ENCODE measurements at regions not wholly inside any gene's neighbourhood (a gene's known extent, or its start where the extent isn't known, plus 50 kb on each side); places are given as distances from the start of the nearest gene placed in this dataset.

GRCh38 chr7:17687361-17687760 lies 252.9 kb downstream of the SNX13 start:
- Histone ChIP-seq H3K4me3 (ENCODE audit: low read length) (no peak overlapping the region), H3K4me1 (ENCODE audit: low read length) (peaks cover 16% of the 10 kb centered on the region), H3F3A (ENCODE audit: insufficient read depth, low read length) (peaks cover 11% of the 10 kb centered on the region; the same call in 1 of the 2 replicates), H3K9me3 (replicated peaks; ENCODE audit: insufficient read depth, low read length) (no peaks in the 10 kb centered on the region), H3K9ac (ENCODE audit: low read length) (no peak overlapping the region), H3K4me2 (ENCODE audit: low read depth, low read length) (no peak overlapping the region), H3K9me2 (replicated peaks; ENCODE audit: insufficient read depth, low read length) (no peaks in the 10 kb centered on the region), H3K79me2 (ENCODE audit: low read length) (no peaks in the 10 kb centered on the region), H3K36me3 (replicated peaks; ENCODE audit: insufficient read depth, low read length) (no peaks in the 10 kb centered on the region), H3K27me3 (replicated peaks; ENCODE audit: insufficient read depth, low read length) (no peaks in the 10 kb centered on the region), H3K27ac (ENCODE audit: low read length) (no peak overlapping the region), H2AFZ (ENCODE audit: low read length) (no peak overlapping the region), H4K20me1 (ENCODE audit: insufficient read depth, low read length) (no peaks in the 10 kb centered on the region)
- no peak for DNase-seq
- no peak for TF ChIP-seq EZH2phosphoT487 (IDR thresholded peaks at IDR 0.05; ENCODE audit: low read length)

DNA sequence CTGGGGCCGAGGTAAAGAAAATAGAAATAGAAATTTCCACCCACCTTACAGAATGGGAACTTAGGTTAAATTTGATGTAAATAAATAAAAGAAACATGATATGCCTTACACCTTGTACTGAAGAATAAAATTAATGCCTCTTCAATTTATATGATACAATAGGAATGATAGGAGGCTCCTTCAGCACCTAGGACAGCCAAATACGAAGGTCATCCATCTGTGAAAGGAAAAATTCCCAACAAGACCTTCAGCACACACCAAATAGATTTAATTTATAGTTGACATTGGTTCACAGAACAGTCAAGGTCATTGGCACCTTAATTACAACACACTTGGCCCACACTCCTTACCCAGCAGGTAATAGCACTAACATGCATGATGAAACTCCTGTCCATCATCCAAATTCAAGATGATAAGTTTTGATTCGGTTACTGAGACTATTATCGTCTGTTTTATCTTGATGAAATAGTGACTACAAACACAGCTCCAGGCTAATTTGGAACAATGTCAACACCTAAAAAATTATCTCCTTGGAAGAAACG lies 250.9 kb downstream of the SNX13 start:
- peaks cover 11% of the 10 kb centered on the region; the same call in 1 of the 2 replicates for H3F3A ChIP-seq (ENCODE audit: insufficient read depth, low read length)
- no peaks in the 10 kb centered on the region for H3K79me2 ChIP-seq (ENCODE audit: low read length)
- H2AFZ ChIP-seq (ENCODE audit: low read length) = no peak overlapping the region
- H3K27ac ChIP-seq (ENCODE audit: low read length) = peak overlapping the region; percentile 54; the same call in 1 of the 2 replicates
- H3K9me2 ChIP-seq (replicated peaks; ENCODE audit: insufficient read depth, low read length) = no peaks in the 10 kb centered on the region
- H3K4me1 ChIP-seq (ENCODE audit: low read length) = peaks cover 16% of the 10 kb centered on the region
- no peaks in the 10 kb centered on the region for H3K36me3 ChIP-seq (replicated peaks; ENCODE audit: insufficient read depth, low read length)
- no peak overlapping the region for H3K9ac ChIP-seq (ENCODE audit: low read length)
- no peaks in the 10 kb centered on the region for H3K27me3 ChIP-seq (replicated peaks; ENCODE audit: insufficient read depth, low read length)
- H3K4me2 ChIP-seq (ENCODE audit: low read depth, low read length) = peak overlapping the region; percentile 67
- no peaks in the 10 kb centered on the region for H3K9me3 ChIP-seq (replicated peaks; ENCODE audit: insufficient read depth, low read length)
- TF ChIP-seq EZH2 (optimal IDR thresholded peaks at IDR 0.05; ENCODE audit: low read depth, low read length) = no peak
- TF ChIP-seq EZH2phosphoT487 (IDR thresholded peaks at IDR 0.05; ENCODE audit: low read length) = no peak
- TF ChIP-seq, protein P1, sequence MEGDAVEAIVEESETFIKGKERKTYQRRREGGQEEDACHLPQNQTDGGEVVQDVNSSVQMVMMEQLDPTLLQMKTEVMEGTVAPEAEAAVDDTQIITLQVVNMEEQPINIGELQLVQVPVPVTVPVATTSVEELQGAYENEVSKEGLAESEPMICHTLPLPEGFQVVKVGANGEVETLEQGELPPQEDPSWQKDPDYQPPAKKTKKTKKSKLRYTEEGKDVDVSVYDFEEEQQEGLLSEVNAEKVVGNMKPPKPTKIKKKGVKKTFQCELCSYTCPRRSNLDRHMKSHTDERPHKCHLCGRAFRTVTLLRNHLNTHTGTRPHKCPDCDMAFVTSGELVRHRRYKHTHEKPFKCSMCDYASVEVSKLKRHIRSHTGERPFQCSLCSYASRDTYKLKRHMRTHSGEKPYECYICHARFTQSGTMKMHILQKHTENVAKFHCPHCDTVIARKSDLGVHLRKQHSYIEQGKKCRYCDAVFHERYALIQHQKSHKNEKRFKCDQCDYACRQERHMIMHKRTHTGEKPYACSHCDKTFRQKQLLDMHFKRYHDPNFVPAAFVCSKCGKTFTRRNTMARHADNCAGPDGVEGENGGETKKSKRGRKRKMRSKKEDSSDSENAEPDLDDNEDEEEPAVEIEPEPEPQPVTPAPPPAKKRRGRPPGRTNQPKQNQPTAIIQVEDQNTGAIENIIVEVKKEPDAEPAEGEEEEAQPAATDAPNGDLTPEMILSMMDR (IDR thresholded peaks at IDR 0.05; ENCODE audit: low read length) = no peak
- peak overlapping the region; percentile 7; the same call in 1 of the 2 replicates for H3K4me3 ChIP-seq (ENCODE audit: low read length)
- no peak for DNase-seq
- no peaks in the 10 kb centered on the region for H4K20me1 ChIP-seq (ENCODE audit: insufficient read depth, low read length)

GRCh38 chr7:17690030-17690429 lies 250.3 kb downstream of the SNX13 start:
- H3K9ac ChIP-seq (ENCODE audit: low read length) = no peak overlapping the region
- H3K27me3 ChIP-seq (replicated peaks; ENCODE audit: insufficient read depth, low read length) = no peaks in the 10 kb centered on the region
- H4K20me1 ChIP-seq (ENCODE audit: insufficient read depth, low read length) = no peaks in the 10 kb centered on the region
- no peaks in the 10 kb centered on the region for H3K9me3 ChIP-seq (replicated peaks; ENCODE audit: insufficient read depth, low read length)
- H3K79me2 ChIP-seq (ENCODE audit: low read length) = no peaks in the 10 kb centered on the region
- H3K27ac ChIP-seq (ENCODE audit: low read length) = peak overlapping the region; percentile 54; the same call in 1 of the 2 replicates
- H2AFZ ChIP-seq (ENCODE audit: low read length) = peak overlapping the region; percentile 47
- peaks cover 16% of the 10 kb centered on the region for H3K4me1 ChIP-seq (ENCODE audit: low read length)
- H3F3A ChIP-seq (ENCODE audit: insufficient read depth, low read length) = peaks cover 11% of the 10 kb centered on the region; the same call in 1 of the 2 replicates
- peak overlapping the region; percentile 7; the same call in 1 of the 2 replicates for H3K4me3 ChIP-seq (ENCODE audit: low read length)
- DNase-seq = peak; percentile 79
- TF ChIP-seq, protein P1 (IDR thresholded peaks at IDR 0.05; ENCODE audit: low read length) = no peak
- TF ChIP-seq EZH2phosphoT487 (IDR thresholded peaks at IDR 0.05; ENCODE audit: low read length) (no peak), EZH2 (optimal IDR thresholded peaks at IDR 0.05; ENCODE audit: low read depth, low read length) (no peak)
- H3K9me2 ChIP-seq (replicated peaks; ENCODE audit: insufficient read depth, low read length) = no peaks in the 10 kb centered on the region
- H3K4me2 ChIP-seq (ENCODE audit: low read depth, low read length) = peak overlapping the region; percentile 67
- H3K36me3 ChIP-seq (replicated peaks; ENCODE audit: insufficient read depth, low read length) = no peaks in the 10 kb centered on the region

DNA sequence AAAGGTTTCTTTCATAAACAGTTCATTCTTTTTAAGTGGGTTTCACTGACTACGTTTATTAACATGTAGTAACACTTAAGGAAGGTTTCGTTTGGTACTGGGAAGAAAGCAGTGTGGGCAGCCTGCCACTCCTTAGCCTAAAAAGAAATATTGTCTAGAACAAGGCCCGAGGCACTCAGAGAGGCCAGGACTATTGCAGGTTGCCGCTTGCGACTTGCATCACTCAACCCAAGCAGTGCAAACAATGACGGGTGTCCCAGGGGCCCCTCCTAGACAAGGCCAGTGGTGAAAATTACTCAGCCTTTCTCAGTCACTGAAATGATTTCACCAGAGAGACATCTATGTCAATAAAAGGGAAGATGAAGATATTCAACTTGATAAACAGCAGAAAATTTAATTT lies 243.9 kb downstream of the SNX13 start:
- Histone ChIP-seq H3F3A (ENCODE audit: insufficient read depth, low read length) (no peaks in the 10 kb centered on the region), H3K9me2 (replicated peaks; ENCODE audit: insufficient read depth, low read length) (no peaks in the 10 kb centered on the region), H3K27me3 (replicated peaks; ENCODE audit: insufficient read depth, low read length) (no peaks in the 10 kb centered on the region), H3K9ac (ENCODE audit: low read length) (no peak overlapping the region), H3K4me2 (ENCODE audit: low read depth, low read length) (no peak overlapping the region), H3K9me3 (replicated peaks; ENCODE audit: insufficient read depth, low read length) (no peaks in the 10 kb centered on the region), H3K4me1 (ENCODE audit: low read length) (no peaks in the 10 kb centered on the region), H3K36me3 (replicated peaks; ENCODE audit: insufficient read depth, low read length) (no peaks in the 10 kb centered on the region), H4K20me1 (ENCODE audit: insufficient read depth, low read length) (no peaks in the 10 kb centered on the region), H3K4me3 (ENCODE audit: low read length) (no peak overlapping the region), H2AFZ (ENCODE audit: low read length) (no peak overlapping the region), H3K79me2 (ENCODE audit: low read length) (no peaks in the 10 kb centered on the region), H3K27ac (ENCODE audit: low read length) (no peak overlapping the region)
- no peak for TF ChIP-seq EZH2phosphoT487 (IDR thresholded peaks at IDR 0.05; ENCODE audit: low read length)
- TF ChIP-seq, protein P1 (IDR thresholded peaks at IDR 0.05; ENCODE audit: low read length) = no peak
- no peak for TF ChIP-seq EZH2 (optimal IDR thresholded peaks at IDR 0.05; ENCODE audit: low read depth, low read length)
- no peak for DNase-seq

Measured in MM.1S (cell line).